Activated CD8-positive, alpha-beta T cell treated with anti-CD3 and anti-CD28 coated beads for 36 hours (primary cell): ENCODE measurements at regions not wholly inside any gene's neighbourhood (a gene's known extent, or its start where the extent isn't known, plus 50 kb on each side); places are given as distances from the start of the nearest gene placed in this dataset.

ENCODE experiments used
- ATAC-seq: fragments of 200-7000 bp; cut with Tn5 transposase; one replicate; pipeline ENCODE4 v1.10.0; 2021; ENCODE audit warnings: mild to moderate bottlenecking, moderate library complexity
- CTCF ChIA-PET: fragments of 350-600 bp; sonication (Branson Sonifier 250); formaldehyde crosslinking; loops from one replicate; lab custom pipeline; 2021; ENCODE audit warnings: antibody characterized with exemption; lab: Charles Lee
- POLR2A ChIA-PET: fragments of 350-600 bp; sonication (Branson Sonifier 250); formaldehyde crosslinking; loops from one replicate; lab custom pipeline; 2021; ENCODE audit warnings: antibody characterized with exemption; lab: Charles Lee
- DNase-seq: peaks from one replicate; pipeline ENCODE4 v3.0.0-alpha.2; 2020
- H3K27ac Mint-ChIP-seq: one replicate; pipeline ENCODE4 v1.8.0; 2021; ENCODE audit warnings: mild to moderate bottlenecking, mixed read lengths
- H3K27me3 Mint-ChIP-seq: one replicate; pipeline ENCODE4 v1.8.0; 2021; ENCODE audit warnings: mixed read lengths
- H3K36me3 Mint-ChIP-seq: one replicate; pipeline ENCODE4 v1.8.0; 2021; ENCODE audit warnings: low read depth, mixed read lengths
- H3K4me1 Mint-ChIP-seq: one replicate; pipeline ENCODE4 v1.8.0; 2021; ENCODE audit warnings: low read depth, mixed read lengths
- H3K4me3 Mint-ChIP-seq: one replicate; pipeline ENCODE4 v1.8.0; 2021; ENCODE audit warnings: mild to moderate bottlenecking, moderate library complexity, mixed read lengths
- H3K9me3 Mint-ChIP-seq: one replicate; pipeline ENCODE4 v1.8.0; 2021; ENCODE audit warnings: mixed read lengths
- intact Hi-C: fragments of 100-400 bp; cut with micrococcal nuclease; formaldehyde crosslinking; loops from one replicate; pipeline ENCODE4 v1.10.0; 2022
- TF ChIP-seq, protein P1 (sequence below): fragments of 200-600 bp; IDR thresholded peaks from one replicate; pipeline ENCODE4 v1.8.0; 2022; ENCODE audit warnings: antibody characterized with exemption, mild to moderate bottlenecking

GRCh38 chrX:131764216-131764615 is 220.3 kb downstream of the OR13H1 start:
- TF ChIP-seq, protein P1, sequence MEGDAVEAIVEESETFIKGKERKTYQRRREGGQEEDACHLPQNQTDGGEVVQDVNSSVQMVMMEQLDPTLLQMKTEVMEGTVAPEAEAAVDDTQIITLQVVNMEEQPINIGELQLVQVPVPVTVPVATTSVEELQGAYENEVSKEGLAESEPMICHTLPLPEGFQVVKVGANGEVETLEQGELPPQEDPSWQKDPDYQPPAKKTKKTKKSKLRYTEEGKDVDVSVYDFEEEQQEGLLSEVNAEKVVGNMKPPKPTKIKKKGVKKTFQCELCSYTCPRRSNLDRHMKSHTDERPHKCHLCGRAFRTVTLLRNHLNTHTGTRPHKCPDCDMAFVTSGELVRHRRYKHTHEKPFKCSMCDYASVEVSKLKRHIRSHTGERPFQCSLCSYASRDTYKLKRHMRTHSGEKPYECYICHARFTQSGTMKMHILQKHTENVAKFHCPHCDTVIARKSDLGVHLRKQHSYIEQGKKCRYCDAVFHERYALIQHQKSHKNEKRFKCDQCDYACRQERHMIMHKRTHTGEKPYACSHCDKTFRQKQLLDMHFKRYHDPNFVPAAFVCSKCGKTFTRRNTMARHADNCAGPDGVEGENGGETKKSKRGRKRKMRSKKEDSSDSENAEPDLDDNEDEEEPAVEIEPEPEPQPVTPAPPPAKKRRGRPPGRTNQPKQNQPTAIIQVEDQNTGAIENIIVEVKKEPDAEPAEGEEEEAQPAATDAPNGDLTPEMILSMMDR: no peak
- Mint-ChIP-seq H3K4me3 (no peak overlapping the region), H3K36me3 (peaks cover 14% of the 10 kb centered on the region), H3K27ac (no peak overlapping the region), H3K4me1 (no peaks in the 10 kb centered on the region), H3K9me3 (no peaks in the 10 kb centered on the region), H3K27me3 (no peaks in the 10 kb centered on the region)
- ChIA-PET CTCF (no interaction called here), POLR2A (no interaction called here)
- no peak for ATAC-seq
- intact Hi-C loops: no loop called here
- DNase-seq: no peak

- TF ChIP-seq, protein P1: no peak
- ChIA-PET CTCF (no interaction called here), POLR2A (no interaction called here)
- H3K27ac Mint-ChIP-seq: no peak overlapping the region
- H3K4me3 Mint-ChIP-seq: no peak overlapping the region
- no peaks in the 10 kb centered on the region for H3K9me3 Mint-ChIP-seq
- DNase-seq: no peak
- H3K4me1 Mint-ChIP-seq: no peaks in the 10 kb centered on the region
- no peaks in the 10 kb centered on the region for H3K36me3 Mint-ChIP-seq
- no peak for ATAC-seq
- intact Hi-C loops: no loop called here
- no peaks in the 10 kb centered on the region for H3K27me3 Mint-ChIP-seq
Observed at GRCh38 chrX:131778269-131779218, 234.7 kb downstream of the OR13H1 start.

DNA sequence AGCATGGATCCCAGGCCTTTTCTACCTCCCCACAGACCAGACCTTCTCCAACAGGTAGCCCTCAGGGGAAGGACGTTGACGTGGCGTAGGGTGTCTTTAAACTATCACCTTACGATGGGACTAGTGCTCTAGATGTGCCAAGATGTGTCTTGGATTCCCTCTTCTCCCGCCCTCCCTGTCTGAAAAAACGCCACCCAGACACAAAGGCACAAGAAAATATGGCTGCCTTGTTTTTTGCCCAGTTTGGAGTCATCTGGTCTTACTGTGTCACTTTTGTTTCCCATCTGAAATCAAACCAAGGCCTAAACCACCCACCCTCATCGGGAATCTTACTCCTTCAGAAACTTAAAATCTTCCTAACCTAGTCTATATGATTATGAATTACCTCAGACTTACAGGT is 235.4 kb downstream of the OR13H1 start:
- Mint-ChIP-seq H3K27ac (no peak overlapping the region), H3K4me3 (no peak overlapping the region), H3K9me3 (no peaks in the 10 kb centered on the region), H3K27me3 (no peaks in the 10 kb centered on the region), H3K4me1 (no peaks in the 10 kb centered on the region), H3K36me3 (no peaks in the 10 kb centered on the region)
- POLR2A ChIA-PET: no interaction called here
- DNase-seq: no peak
- TF ChIP-seq, protein P1: no peak
- no peak for ATAC-seq
- CTCF ChIA-PET: no interaction called here
- intact Hi-C loops: no loop called here

DNA sequence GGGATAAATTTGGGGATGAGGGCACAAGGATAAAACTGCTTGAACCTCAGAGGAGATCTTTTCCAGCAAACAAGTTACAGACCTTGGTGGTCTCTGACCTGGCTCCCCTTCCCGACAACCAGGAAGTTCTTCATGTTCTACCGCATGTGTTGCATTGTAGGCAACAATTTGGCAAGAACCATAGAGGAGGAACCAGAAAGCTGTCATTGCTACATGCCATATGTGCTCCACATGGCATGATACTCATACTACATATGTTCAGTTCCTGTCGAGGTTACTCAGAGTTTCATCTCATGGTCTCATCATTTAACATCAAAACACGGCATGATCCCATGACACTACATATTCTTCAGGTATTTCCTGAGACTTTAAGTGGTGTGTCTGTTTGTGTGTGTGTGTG is 235.9 kb downstream of the OR13H1 start:
- ATAC-seq: no peak
- POLR2A ChIA-PET: no interaction called here
- CTCF ChIA-PET: no interaction called here

GRCh38 chrX:131782646-131783045 is 238.8 kb downstream of the OR13H1 start:
- H3K4me1 Mint-ChIP-seq: no peaks in the 10 kb centered on the region
- H3K9me3 Mint-ChIP-seq: no peaks in the 10 kb centered on the region
- no peaks in the 10 kb centered on the region for H3K27me3 Mint-ChIP-seq
- TF ChIP-seq, protein P1: no peak
- ChIA-PET POLR2A (no interaction called here), CTCF (no interaction called here)
- H3K27ac Mint-ChIP-seq: no peak overlapping the region
- intact Hi-C loops: no loop called here
- H3K4me3 Mint-ChIP-seq: no peak overlapping the region
- no peak for DNase-seq
- no peaks in the 10 kb centered on the region for H3K36me3 Mint-ChIP-seq
- ATAC-seq: no peak

More for the DNA sequence above, 235.9 kb downstream of the OR13H1 start:
- Mint-ChIP-seq H3K9me3 (no peaks in the 10 kb centered on the region), H3K27ac (no peak overlapping the region), H3K36me3 (no peaks in the 10 kb centered on the region), H3K27me3 (no peaks in the 10 kb centered on the region), H3K4me3 (no peak overlapping the region), H3K4me1 (no peaks in the 10 kb centered on the region)
- DNase-seq: no peak
- TF ChIP-seq, protein P1: no peak
- intact Hi-C loops: no loop called here
